H9 (cell line): ENCODE measurements at regions not wholly inside any gene's neighbourhood (a gene's known extent, or its start where the extent isn't known, plus 50 kb on each side); places are given as distances from the start of the nearest gene placed in this dataset.

ENCODE experiments used
- DNase-seq: peaks from one replicate; pipeline ENCODE4 v3.0.0-alpha.2; 2017
- H2AFZ ChIP-seq: one replicate; pipeline ENCODE4 v1.6.1; 2013; ENCODE audit warnings: mild to moderate bottlenecking, low read length, control low read depth, moderate library complexity
- H2AK5ac ChIP-seq: 2 replicates; pipeline ENCODE4 v1.6.1; 2013; ENCODE audit warnings: low read length, control low read depth, mixed read lengths; ENCODE audit not compliant: insufficient read length
- H2BK120ac ChIP-seq: one replicate; pipeline ENCODE4 v1.6.1; 2013; ENCODE audit warnings: low read depth, mild to moderate bottlenecking, low read length, control low read depth, inconsistent platforms; ENCODE audit not compliant: poor library complexity, severe bottlenecking
- H2BK12ac ChIP-seq: 2 replicates; pipeline ENCODE4 v1.6.1; 2013; ENCODE audit warnings: low read length, control low read depth, mixed read lengths, low read depth; ENCODE audit not compliant: insufficient read length
- H2BK15ac ChIP-seq: 2 replicates; pipeline ENCODE4 v1.6.1; 2013; ENCODE audit warnings: low read depth, low read length, control low read depth
- H2BK20ac ChIP-seq: one replicate; pipeline ENCODE4 v1.6.1; 2013; ENCODE audit warnings: low read depth, mild to moderate bottlenecking, low read length, control low read depth, inconsistent platforms; ENCODE audit not compliant: poor library complexity, severe bottlenecking
- H2BK5ac ChIP-seq: 2 replicates; pipeline ENCODE4 v1.6.1; 2013; ENCODE audit warnings: low read length, control low read depth, mixed read lengths; ENCODE audit not compliant: insufficient read length
- H3K14ac ChIP-seq: 2 replicates; pipeline ENCODE4 v1.6.1; 2013; ENCODE audit warnings: low read length, control low read depth; ENCODE audit not compliant: insufficient read depth
- H3K18ac ChIP-seq: 2 replicates; pipeline ENCODE4 v1.6.1; 2013; ENCODE audit warnings: low read depth, mild to moderate bottlenecking, mixed read lengths, low read length, control low read depth; ENCODE audit not compliant: insufficient read length
- H3K23ac ChIP-seq: 2 replicates; pipeline ENCODE4 v1.6.1; 2013; ENCODE audit warnings: low read length, control low read depth, mixed read lengths, low read depth; ENCODE audit not compliant: insufficient read length
- H3K23me2 ChIP-seq: 2 replicates; pipeline ENCODE4 v1.6.1; 2013; ENCODE audit warnings: low read depth, mild to moderate bottlenecking, mixed read lengths, low read length, control low read depth; ENCODE audit not compliant: insufficient read length, poor library complexity, severe bottlenecking
- H3K27ac ChIP-seq: 2 replicates; pipeline ENCODE4 v1.5.1; 2013; ENCODE audit warnings: low read length, control low read depth, mixed read lengths, low read depth; ENCODE audit not compliant: insufficient read length
- H3K27me3 ChIP-seq: 2 replicates; pipeline ENCODE4 v1.6.1; 2013; ENCODE audit warnings: low read length, control low read depth, inconsistent platforms; ENCODE audit not compliant: insufficient read depth
- H3K4ac ChIP-seq: 2 replicates; pipeline ENCODE4 v1.6.1; 2013; ENCODE audit warnings: low read depth, mild to moderate bottlenecking, control low read depth, inconsistent platforms, low read length, moderate library complexity
- H3K4me1 ChIP-seq: 2 replicates; pipeline ENCODE4 v1.6.1; 2013; ENCODE audit warnings: low read length, control low read depth, inconsistent platforms; ENCODE audit not compliant: insufficient read depth
- H3K4me2 ChIP-seq: 2 replicates; pipeline ENCODE4 v1.6.1; 2013; ENCODE audit warnings: low read length, control low read depth, mixed read lengths; ENCODE audit not compliant: insufficient read length, insufficient read depth
- H3K56ac ChIP-seq: 2 replicates; pipeline ENCODE4 v1.6.1; 2013; ENCODE audit warnings: low read depth, mild to moderate bottlenecking, mixed read lengths, low read length, control low read depth; ENCODE audit not compliant: insufficient read length
- H3K79me1 ChIP-seq: 2 replicates; pipeline ENCODE4 v1.6.1; 2013; ENCODE audit warnings: low read depth, mild to moderate bottlenecking, moderate library complexity, low read length, control low read depth, inconsistent platforms; ENCODE audit not compliant: insufficient read depth, poor library complexity, severe bottlenecking
- H3K79me2 ChIP-seq: 2 replicates; pipeline ENCODE4 v1.6.1; 2013; ENCODE audit warnings: low read length, control low read depth, inconsistent platforms; ENCODE audit not compliant: insufficient read depth
- H3K9ac ChIP-seq: 2 replicates; pipeline ENCODE4 v1.6.1; 2013; ENCODE audit warnings: low read length, control low read depth, mixed read lengths; ENCODE audit not compliant: insufficient read length; ENCODE audit errors: extremely low read depth
- H3K9me3 ChIP-seq: one replicate; pipeline ENCODE4 v1.6.1; 2013; ENCODE audit warnings: low read depth, low read length, inconsistent platforms; ENCODE audit not compliant: control insufficient read depth
- H3T11ph ChIP-seq: one replicate; pipeline ENCODE4 v1.6.1; 2013; ENCODE audit warnings: mild to moderate bottlenecking, low read length, control low read depth, inconsistent platforms
- H4K20me1 ChIP-seq: one replicate; pipeline ENCODE4 v1.6.1; 2013; ENCODE audit not compliant: control insufficient read depth, insufficient read length, insufficient read depth
- H4K5ac ChIP-seq: 2 replicates; pipeline ENCODE4 v1.6.1; 2013; ENCODE audit warnings: low read depth, mild to moderate bottlenecking, mixed read lengths, low read length, control low read depth; ENCODE audit not compliant: insufficient read length
- H4K8ac ChIP-seq: replicated peaks from 2 replicates; pipeline ENCODE4 v1.6.1; 2013; ENCODE audit warnings: low read length, control low read depth, mixed read lengths, low read depth; ENCODE audit not compliant: insufficient read length
- H4K91ac ChIP-seq: 2 replicates; pipeline ENCODE4 v1.6.1; 2013; ENCODE audit warnings: low read depth, mild to moderate bottlenecking, moderate library complexity, mixed read lengths, low read length, control low read depth; ENCODE audit not compliant: insufficient read length
- H3K27ac Mint-ChIP-seq, 3 experiments: 2 replicates in 2 of 3; 3 replicates in 1 of 3; pipeline ENCODE4 v1.8.0; 2020 to 2021; ENCODE audit warnings: mixed read lengths in 3 of 3, mild to moderate bottlenecking in 1 of 3, moderate library complexity in 1 of 3
- H3K27me3 Mint-ChIP-seq: 2 replicates; pipeline ENCODE4 v1.8.0; 2021; ENCODE audit warnings: low read depth, mild to moderate bottlenecking, moderate library complexity, mixed read lengths
- H3K36me3 Mint-ChIP-seq, 3 experiments: 2 replicates in 2 of 3; 3 replicates in 1 of 3; pipeline ENCODE4 v1.8.0; 2020 to 2021; ENCODE audit warnings: low read depth in 3 of 3, mixed read lengths in 3 of 3; ENCODE audit not compliant: insufficient read depth in 1 of 3
- H3K4me1 Mint-ChIP-seq, 2 experiments: 2 replicates each; pipeline ENCODE4 v1.8.0; 2020; ENCODE audit warnings: mixed read lengths in 2 of 2
- H3K4me3 Mint-ChIP-seq, 2 experiments: 2 replicates in 1 of 2; 3 replicates in 1 of 2; pipeline ENCODE4 v1.8.0; 2020 to 2021; ENCODE audit warnings: mild to moderate bottlenecking in 2 of 2, mixed read lengths in 2 of 2, moderate library complexity in 1 of 2
- H3K9me3 Mint-ChIP-seq, 2 experiments: 2 replicates in 1 of 2; 3 replicates in 1 of 2; pipeline ENCODE4 v1.8.0; 2020; ENCODE audit warnings: mild to moderate bottlenecking in 2 of 2, mixed read lengths in 2 of 2, moderate library complexity in 1 of 2
- WGBS: extraction: QIAGEN DNeasy Blood & Tissue Kit; methylation state at CpG from one replicate; pipeline ENCODE4 v1.1.7; 2013; ENCODE audit warnings: missing lambda C conversion rate, low lambda C conversion rate, mixed read lengths; ENCODE audit not compliant: insufficient read length; ENCODE audit errors: extremely low coverage; 5-methylcytosine and 5-hydroxymethylcytosine counted together
- TF ChIP-seq, protein P1 (sequence below): fragments of 200-600 bp; sonication (generic); conservative IDR thresholded peaks from 3 replicates; pipeline ENCODE4 v1.8.0; 2021; ENCODE audit warnings: antibody characterized with exemption, mild to moderate bottlenecking

DNA sequence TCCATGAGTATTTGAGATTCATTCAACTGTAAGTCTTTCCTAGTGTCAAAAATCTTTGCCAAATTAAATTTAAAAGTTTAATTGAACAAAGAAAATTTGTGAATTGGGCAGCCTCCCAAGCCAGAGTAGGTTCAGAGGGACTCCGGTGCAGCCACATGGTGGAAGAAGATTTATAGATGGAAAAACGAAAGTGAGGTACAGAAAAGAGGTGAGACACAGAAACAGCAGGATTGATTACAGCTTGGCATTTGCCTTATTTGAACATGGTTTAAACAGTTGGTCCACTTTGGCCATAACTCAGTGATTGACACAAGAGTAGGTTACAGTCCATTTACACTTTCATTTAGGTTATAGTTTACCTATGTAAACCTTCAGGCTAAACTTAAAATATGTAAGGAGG, 465.8 kb downstream of the ARL4A start:
- no peak overlapping the region for H3K18ac ChIP-seq
- DNase-seq = no peak
- H3K9ac ChIP-seq = no peak overlapping the region
- H3K27ac ChIP-seq = no peak overlapping the region
- Mint-ChIP-seq H3K27me3 (no peaks in the 10 kb centered on the region), H3K4me1 (peaks cover 0 to 3% of the 10 kb centered on the region in 2 experiments; a peak in 1 of 4 replicates), H3K36me3 (no peaks in the 10 kb centered on the region), H3K4me3 (no peak overlapping the region), H3K9me3 (no peaks in the 10 kb centered on the region), H3K27ac (no peak overlapping the region)
- no peak overlapping the region for H2BK15ac ChIP-seq
- H3K4me2 ChIP-seq = no peak overlapping the region
- H3K79me2 ChIP-seq = no peaks in the 10 kb centered on the region
- H3K23me2 ChIP-seq = no peaks in the 10 kb centered on the region
- H3T11ph ChIP-seq = no peak overlapping the region
- H2BK12ac ChIP-seq = no peak overlapping the region
- no peak overlapping the region for H4K8ac ChIP-seq
- H2BK5ac ChIP-seq = no peak overlapping the region
- WGBS = no CpG with 5 or more reads among the region's 2 CpGs
- H3K23ac ChIP-seq = no peak overlapping the region
- no peaks in the 10 kb centered on the region for H3K4me1 ChIP-seq
- no peak overlapping the region for H3K14ac ChIP-seq
- H3K27me3 ChIP-seq = no peaks in the 10 kb centered on the region
- H2AK5ac ChIP-seq = no peak overlapping the region
- H2BK20ac ChIP-seq = no peak overlapping the region
- no peaks in the 10 kb centered on the region for H3K9me3 ChIP-seq
- H3K4ac ChIP-seq = no peak overlapping the region
- no peak overlapping the region for H2AFZ ChIP-seq
- H3K56ac ChIP-seq = no peak overlapping the region
- no peaks in the 10 kb centered on the region for H4K20me1 ChIP-seq
- H2BK120ac ChIP-seq = no peak overlapping the region
- H3K79me1 ChIP-seq = no peaks in the 10 kb centered on the region
- TF ChIP-seq, protein P1, sequence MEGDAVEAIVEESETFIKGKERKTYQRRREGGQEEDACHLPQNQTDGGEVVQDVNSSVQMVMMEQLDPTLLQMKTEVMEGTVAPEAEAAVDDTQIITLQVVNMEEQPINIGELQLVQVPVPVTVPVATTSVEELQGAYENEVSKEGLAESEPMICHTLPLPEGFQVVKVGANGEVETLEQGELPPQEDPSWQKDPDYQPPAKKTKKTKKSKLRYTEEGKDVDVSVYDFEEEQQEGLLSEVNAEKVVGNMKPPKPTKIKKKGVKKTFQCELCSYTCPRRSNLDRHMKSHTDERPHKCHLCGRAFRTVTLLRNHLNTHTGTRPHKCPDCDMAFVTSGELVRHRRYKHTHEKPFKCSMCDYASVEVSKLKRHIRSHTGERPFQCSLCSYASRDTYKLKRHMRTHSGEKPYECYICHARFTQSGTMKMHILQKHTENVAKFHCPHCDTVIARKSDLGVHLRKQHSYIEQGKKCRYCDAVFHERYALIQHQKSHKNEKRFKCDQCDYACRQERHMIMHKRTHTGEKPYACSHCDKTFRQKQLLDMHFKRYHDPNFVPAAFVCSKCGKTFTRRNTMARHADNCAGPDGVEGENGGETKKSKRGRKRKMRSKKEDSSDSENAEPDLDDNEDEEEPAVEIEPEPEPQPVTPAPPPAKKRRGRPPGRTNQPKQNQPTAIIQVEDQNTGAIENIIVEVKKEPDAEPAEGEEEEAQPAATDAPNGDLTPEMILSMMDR = no peak
- H4K5ac ChIP-seq = no peak overlapping the region
- no peak overlapping the region for H4K91ac ChIP-seq
